ENCODE measurements at regions not wholly inside any gene's neighbourhood (a gene's known extent, or its start where the extent isn't known, plus 50 kb on each side); places are given as distances from the start of the nearest gene placed in this dataset.

DNA sequence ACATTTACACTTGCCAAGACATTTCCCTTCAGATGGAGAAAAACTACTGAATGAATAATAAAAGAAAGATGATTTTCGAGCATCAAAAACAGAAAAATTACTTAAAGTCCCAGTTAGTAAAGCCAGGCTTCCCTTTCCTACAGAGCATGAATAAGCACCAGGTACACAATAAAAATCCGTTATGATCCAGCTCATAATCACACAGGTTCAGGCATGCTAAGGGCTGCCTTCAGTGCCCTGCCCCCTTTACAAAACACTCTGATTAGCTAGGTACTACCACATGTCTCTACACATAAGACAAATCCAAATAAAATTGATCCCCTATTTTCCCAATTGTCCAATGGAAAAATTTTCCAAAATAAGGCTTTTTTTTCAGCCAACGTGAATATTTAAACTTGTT lies 413.2 kb upstream of the LRATD1 start:
- H3K9me3 ChIP-seq (replicated peaks; ENCODE audit: control insufficient read depth, insufficient read depth, low read length): no peaks in the 10 kb centered on the region
- in situ Hi-C loops (cut with MboI) (no loop called here), intact Hi-C loops (cut with micrococcal nuclease; ENCODE audit: unreplicated experiment) (no loop called here)
- WGBS (ENCODE audit: insufficient coverage, insufficient replicate concordance, low lambda C conversion rate, missing lambda C conversion rate): 16% methylated on average over 3 of the region's 3 CpGs
- H2AFZ ChIP-seq (ENCODE audit: control insufficient read depth, low read depth, low read length): no peak overlapping the region
- no peak overlapping the region for H3K4me3 ChIP-seq
- H3K27ac ChIP-seq (ENCODE audit: control insufficient read depth, insufficient read depth): no peak overlapping the region
- POLR2A ChIA-PET: no interaction called here
- RAD21 ChIA-PET (ENCODE audit: unreplicated experiment): no interaction called here
- no peaks in the 10 kb centered on the region for H3K27me3 ChIP-seq (replicated peaks in 1 of 2; ENCODE audit: control insufficient read depth in 2 of 2, insufficient read depth in 2 of 2, low read length in 1 of 2)
- H3K4me2 ChIP-seq (ENCODE audit: control insufficient read depth, insufficient read depth): no peak overlapping the region
- no TSS peak for BruUV-seq (replicated peaks)
- FAIRE-seq (no peak), ATAC-seq (no peak), DNase-seq (ENCODE audit: low read depth, low spot score) (no peak)
- no peaks in the 10 kb centered on the region for H3K4me1 ChIP-seq (ENCODE audit: control insufficient read depth, insufficient read depth, low read length)
- SMC1A ChIA-PET (ENCODE audit: uncharacterized antibody, unreplicated experiment): interaction anchor here (1.1 kb wide), 1 partner anchor 17 kb away, joined by 3 read pairs; no protein-coding TSS in a partner anchor
- CTCF ChIA-PET: interaction anchor here (0.5 kb wide), 1 partner anchor 204 kb away, joined by 3 read pairs; no protein-coding TSS in a partner anchor
- no peaks in the 10 kb centered on the region for H4K20me1 ChIP-seq (ENCODE audit: control insufficient read depth, insufficient read depth)
- no peaks in the 10 kb centered on the region for H3K79me2 ChIP-seq (ENCODE audit: control insufficient read depth, insufficient read depth, low read length)
- no peaks in the 10 kb centered on the region for H3K36me3 ChIP-seq (ENCODE audit: control insufficient read depth in 2 of 2, insufficient read depth in 2 of 2, low read length in 1 of 2)
- TF ChIP-seq IRF4 (IDR thresholded peaks at IDR 0.05; ENCODE audit: low read depth, low read length) (no peak), YBX1 (IDR thresholded peaks at IDR 0.05) (no peak), STAT3 (IDR thresholded peaks at IDR 0.05; ENCODE audit: low read depth, low read length) (no peak), JUNB (IDR thresholded peaks at IDR 0.05) (no peak), HDGF (IDR thresholded peaks at IDR 0.05) (no peak), RFX5 (IDR thresholded peaks at IDR 0.05; ENCODE audit: low read depth, low read length) (no peak), CBX5 (IDR thresholded peaks at IDR 0.05; ENCODE audit: low read depth) (no peak), SP1 (IDR thresholded peaks at IDR 0.05; ENCODE audit: low read depth, low read length) (no peak), RCOR1 (conservative IDR thresholded peaks at IDR 0.05; ENCODE audit: low read depth, low read length) (no peak), POLR2A (IDR thresholded peaks at IDR 0.05; ENCODE audit: low read depth, low read length) (no peak), SMAD1 (IDR thresholded peaks at IDR 0.05; ENCODE audit: low read depth, partially characterized antibody) (no peak), NFIC (IDR thresholded peaks at IDR 0.05; ENCODE audit: low read depth, low read length) (no peak), EED (IDR thresholded peaks at IDR 0.05; ENCODE audit: low read depth) (no peak), NBN (IDR thresholded peaks at IDR 0.05) (no peak), TCF3 (IDR thresholded peaks at IDR 0.05; ENCODE audit: borderline replicate concordance, insufficient read depth, low read depth, low read length) (no peak)
- TF ChIP-seq, protein P1, sequence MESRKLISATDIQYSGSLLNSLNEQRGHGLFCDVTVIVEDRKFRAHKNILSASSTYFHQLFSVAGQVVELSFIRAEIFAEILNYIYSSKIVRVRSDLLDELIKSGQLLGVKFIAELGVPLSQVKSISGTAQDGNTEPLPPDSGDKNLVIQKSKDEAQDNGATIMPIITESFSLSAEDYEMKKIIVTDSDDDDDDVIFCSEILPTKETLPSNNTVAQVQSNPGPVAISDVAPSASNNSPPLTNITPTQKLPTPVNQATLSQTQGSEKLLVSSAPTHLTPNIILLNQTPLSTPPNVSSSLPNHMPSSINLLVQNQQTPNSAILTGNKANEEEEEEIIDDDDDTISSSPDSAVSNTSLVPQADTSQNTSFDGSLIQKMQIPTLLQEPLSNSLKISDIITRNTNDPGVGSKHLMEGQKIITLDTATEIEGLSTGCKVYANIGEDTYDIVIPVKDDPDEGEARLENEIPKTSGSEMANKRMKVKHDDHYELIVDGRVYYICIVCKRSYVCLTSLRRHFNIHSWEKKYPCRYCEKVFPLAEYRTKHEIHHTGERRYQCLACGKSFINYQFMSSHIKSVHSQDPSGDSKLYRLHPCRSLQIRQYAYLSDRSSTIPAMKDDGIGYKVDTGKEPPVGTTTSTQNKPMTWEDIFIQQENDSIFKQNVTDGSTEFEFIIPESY (IDR thresholded peaks at IDR 0.05): no peak
- TF ChIP-seq, protein P2, sequence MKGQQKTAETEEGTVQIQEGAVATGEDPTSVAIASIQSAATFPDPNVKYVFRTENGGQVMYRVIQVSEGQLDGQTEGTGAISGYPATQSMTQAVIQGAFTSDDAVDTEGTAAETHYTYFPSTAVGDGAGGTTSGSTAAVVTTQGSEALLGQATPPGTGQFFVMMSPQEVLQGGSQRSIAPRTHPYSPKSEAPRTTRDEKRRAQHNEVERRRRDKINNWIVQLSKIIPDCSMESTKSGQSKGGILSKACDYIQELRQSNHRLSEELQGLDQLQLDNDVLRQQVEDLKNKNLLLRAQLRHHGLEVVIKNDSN (IDR thresholded peaks at IDR 0.05; ENCODE audit: borderline replicate concordance, extremely low read length, insufficient read depth, low read depth, low read length): no peak
- TF ChIP-seq, protein P3, sequence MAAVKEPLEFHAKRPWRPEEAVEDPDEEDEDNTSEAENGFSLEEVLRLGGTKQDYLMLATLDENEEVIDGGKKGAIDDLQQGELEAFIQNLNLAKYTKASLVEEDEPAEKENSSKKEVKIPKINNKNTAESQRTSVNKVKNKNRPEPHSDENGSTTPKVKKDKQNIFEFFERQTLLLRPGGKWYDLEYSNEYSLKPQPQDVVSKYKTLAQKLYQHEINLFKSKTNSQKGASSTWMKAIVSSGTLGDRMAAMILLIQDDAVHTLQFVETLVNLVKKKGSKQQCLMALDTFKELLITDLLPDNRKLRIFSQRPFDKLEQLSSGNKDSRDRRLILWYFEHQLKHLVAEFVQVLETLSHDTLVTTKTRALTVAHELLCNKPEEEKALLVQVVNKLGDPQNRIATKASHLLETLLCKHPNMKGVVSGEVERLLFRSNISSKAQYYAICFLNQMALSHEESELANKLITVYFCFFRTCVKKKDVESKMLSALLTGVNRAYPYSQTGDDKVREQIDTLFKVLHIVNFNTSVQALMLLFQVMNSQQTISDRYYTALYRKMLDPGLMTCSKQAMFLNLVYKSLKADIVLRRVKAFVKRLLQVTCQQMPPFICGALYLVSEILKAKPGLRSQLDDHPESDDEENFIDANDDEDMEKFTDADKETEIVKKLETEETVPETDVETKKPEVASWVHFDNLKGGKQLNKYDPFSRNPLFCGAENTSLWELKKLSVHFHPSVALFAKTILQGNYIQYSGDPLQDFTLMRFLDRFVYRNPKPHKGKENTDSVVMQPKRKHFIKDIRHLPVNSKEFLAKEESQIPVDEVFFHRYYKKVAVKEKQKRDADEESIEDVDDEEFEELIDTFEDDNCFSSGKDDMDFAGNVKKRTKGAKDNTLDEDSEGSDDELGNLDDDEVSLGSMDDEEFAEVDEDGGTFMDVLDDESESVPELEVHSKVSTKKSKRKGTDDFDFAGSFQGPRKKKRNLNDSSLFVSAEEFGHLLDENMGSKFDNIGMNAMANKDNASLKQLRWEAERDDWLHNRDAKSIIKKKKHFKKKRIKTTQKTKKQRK (IDR thresholded peaks at IDR 0.05; ENCODE audit: low read depth, low read length): no peak
- H3K9ac ChIP-seq (ENCODE audit: control insufficient read depth, insufficient read depth, low read length): no peak overlapping the region
